H9 (cell line): ENCODE measurements at regions not wholly inside any gene's neighbourhood (a gene's known extent, or its start where the extent isn't known, plus 50 kb on each side); places are given as distances from the start of the nearest gene placed in this dataset.

ENCODE experiments used
- DNase-seq: peaks from one replicate; pipeline ENCODE4 v3.0.0-alpha.2; 2017
- H2AFZ ChIP-seq: one replicate; pipeline ENCODE4 v1.6.1; 2013; ENCODE audit warnings: mild to moderate bottlenecking, low read length, control low read depth, moderate library complexity
- H2AK5ac ChIP-seq: 2 replicates; pipeline ENCODE4 v1.6.1; 2013; ENCODE audit warnings: low read length, control low read depth, mixed read lengths; ENCODE audit not compliant: insufficient read length
- H2BK120ac ChIP-seq: one replicate; pipeline ENCODE4 v1.6.1; 2013; ENCODE audit warnings: low read depth, mild to moderate bottlenecking, low read length, control low read depth, inconsistent platforms; ENCODE audit not compliant: poor library complexity, severe bottlenecking
- H2BK12ac ChIP-seq: 2 replicates; pipeline ENCODE4 v1.6.1; 2013; ENCODE audit warnings: low read length, control low read depth, mixed read lengths, low read depth; ENCODE audit not compliant: insufficient read length
- H2BK15ac ChIP-seq: 2 replicates; pipeline ENCODE4 v1.6.1; 2013; ENCODE audit warnings: low read depth, low read length, control low read depth
- H2BK20ac ChIP-seq: one replicate; pipeline ENCODE4 v1.6.1; 2013; ENCODE audit warnings: low read depth, mild to moderate bottlenecking, low read length, control low read depth, inconsistent platforms; ENCODE audit not compliant: poor library complexity, severe bottlenecking
- H2BK5ac ChIP-seq: 2 replicates; pipeline ENCODE4 v1.6.1; 2013; ENCODE audit warnings: low read length, control low read depth, mixed read lengths; ENCODE audit not compliant: insufficient read length
- H3K14ac ChIP-seq: 2 replicates; pipeline ENCODE4 v1.6.1; 2013; ENCODE audit warnings: low read length, control low read depth; ENCODE audit not compliant: insufficient read depth
- H3K18ac ChIP-seq: 2 replicates; pipeline ENCODE4 v1.6.1; 2013; ENCODE audit warnings: low read depth, mild to moderate bottlenecking, mixed read lengths, low read length, control low read depth; ENCODE audit not compliant: insufficient read length
- H3K23ac ChIP-seq: 2 replicates; pipeline ENCODE4 v1.6.1; 2013; ENCODE audit warnings: low read length, control low read depth, mixed read lengths, low read depth; ENCODE audit not compliant: insufficient read length
- H3K23me2 ChIP-seq: 2 replicates; pipeline ENCODE4 v1.6.1; 2013; ENCODE audit warnings: low read depth, mild to moderate bottlenecking, mixed read lengths, low read length, control low read depth; ENCODE audit not compliant: insufficient read length, poor library complexity, severe bottlenecking
- H3K27ac ChIP-seq: 2 replicates; pipeline ENCODE4 v1.5.1; 2013; ENCODE audit warnings: low read length, control low read depth, mixed read lengths, low read depth; ENCODE audit not compliant: insufficient read length
- H3K27me3 ChIP-seq: 2 replicates; pipeline ENCODE4 v1.6.1; 2013; ENCODE audit warnings: low read length, control low read depth, inconsistent platforms; ENCODE audit not compliant: insufficient read depth
- H3K4ac ChIP-seq: 2 replicates; pipeline ENCODE4 v1.6.1; 2013; ENCODE audit warnings: low read depth, mild to moderate bottlenecking, control low read depth, inconsistent platforms, low read length, moderate library complexity
- H3K4me1 ChIP-seq: 2 replicates; pipeline ENCODE4 v1.6.1; 2013; ENCODE audit warnings: low read length, control low read depth, inconsistent platforms; ENCODE audit not compliant: insufficient read depth
- H3K4me2 ChIP-seq: 2 replicates; pipeline ENCODE4 v1.6.1; 2013; ENCODE audit warnings: low read length, control low read depth, mixed read lengths; ENCODE audit not compliant: insufficient read length, insufficient read depth
- H3K56ac ChIP-seq: 2 replicates; pipeline ENCODE4 v1.6.1; 2013; ENCODE audit warnings: low read depth, mild to moderate bottlenecking, mixed read lengths, low read length, control low read depth; ENCODE audit not compliant: insufficient read length
- H3K79me1 ChIP-seq: 2 replicates; pipeline ENCODE4 v1.6.1; 2013; ENCODE audit warnings: low read depth, mild to moderate bottlenecking, moderate library complexity, low read length, control low read depth, inconsistent platforms; ENCODE audit not compliant: insufficient read depth, poor library complexity, severe bottlenecking
- H3K79me2 ChIP-seq: 2 replicates; pipeline ENCODE4 v1.6.1; 2013; ENCODE audit warnings: low read length, control low read depth, inconsistent platforms; ENCODE audit not compliant: insufficient read depth
- H3K9ac ChIP-seq: 2 replicates; pipeline ENCODE4 v1.6.1; 2013; ENCODE audit warnings: low read length, control low read depth, mixed read lengths; ENCODE audit not compliant: insufficient read length; ENCODE audit errors: extremely low read depth
- H3K9me3 ChIP-seq: one replicate; pipeline ENCODE4 v1.6.1; 2013; ENCODE audit warnings: low read depth, low read length, inconsistent platforms; ENCODE audit not compliant: control insufficient read depth
- H3T11ph ChIP-seq: one replicate; pipeline ENCODE4 v1.6.1; 2013; ENCODE audit warnings: mild to moderate bottlenecking, low read length, control low read depth, inconsistent platforms
- H4K20me1 ChIP-seq: one replicate; pipeline ENCODE4 v1.6.1; 2013; ENCODE audit not compliant: control insufficient read depth, insufficient read length, insufficient read depth
- H4K5ac ChIP-seq: 2 replicates; pipeline ENCODE4 v1.6.1; 2013; ENCODE audit warnings: low read depth, mild to moderate bottlenecking, mixed read lengths, low read length, control low read depth; ENCODE audit not compliant: insufficient read length
- H4K8ac ChIP-seq: replicated peaks from 2 replicates; pipeline ENCODE4 v1.6.1; 2013; ENCODE audit warnings: low read length, control low read depth, mixed read lengths, low read depth; ENCODE audit not compliant: insufficient read length
- H4K91ac ChIP-seq: 2 replicates; pipeline ENCODE4 v1.6.1; 2013; ENCODE audit warnings: low read depth, mild to moderate bottlenecking, moderate library complexity, mixed read lengths, low read length, control low read depth; ENCODE audit not compliant: insufficient read length
- H3K27ac Mint-ChIP-seq, 3 experiments: 2 replicates in 2 of 3; 3 replicates in 1 of 3; pipeline ENCODE4 v1.8.0; 2020 to 2021; ENCODE audit warnings: mixed read lengths in 3 of 3, mild to moderate bottlenecking in 1 of 3, moderate library complexity in 1 of 3
- H3K27me3 Mint-ChIP-seq: 2 replicates; pipeline ENCODE4 v1.8.0; 2021; ENCODE audit warnings: low read depth, mild to moderate bottlenecking, moderate library complexity, mixed read lengths
- H3K36me3 Mint-ChIP-seq, 3 experiments: 2 replicates in 2 of 3; 3 replicates in 1 of 3; pipeline ENCODE4 v1.8.0; 2020 to 2021; ENCODE audit warnings: low read depth in 3 of 3, mixed read lengths in 3 of 3; ENCODE audit not compliant: insufficient read depth in 1 of 3
- H3K4me1 Mint-ChIP-seq, 2 experiments: 2 replicates each; pipeline ENCODE4 v1.8.0; 2020; ENCODE audit warnings: mixed read lengths in 2 of 2
- H3K4me3 Mint-ChIP-seq, 2 experiments: 2 replicates in 1 of 2; 3 replicates in 1 of 2; pipeline ENCODE4 v1.8.0; 2020 to 2021; ENCODE audit warnings: mild to moderate bottlenecking in 2 of 2, mixed read lengths in 2 of 2, moderate library complexity in 1 of 2
- H3K9me3 Mint-ChIP-seq, 2 experiments: 2 replicates in 1 of 2; 3 replicates in 1 of 2; pipeline ENCODE4 v1.8.0; 2020; ENCODE audit warnings: mild to moderate bottlenecking in 2 of 2, mixed read lengths in 2 of 2, moderate library complexity in 1 of 2
- WGBS: extraction: QIAGEN DNeasy Blood & Tissue Kit; methylation state at CpG from one replicate; pipeline ENCODE4 v1.1.7; 2013; ENCODE audit warnings: missing lambda C conversion rate, low lambda C conversion rate, mixed read lengths; ENCODE audit not compliant: insufficient read length; ENCODE audit errors: extremely low coverage; 5-methylcytosine and 5-hydroxymethylcytosine counted together
- TF ChIP-seq, protein P1 (sequence below): fragments of 200-600 bp; sonication (generic); conservative IDR thresholded peaks from 3 replicates; pipeline ENCODE4 v1.8.0; 2021; ENCODE audit warnings: antibody characterized with exemption, mild to moderate bottlenecking

DNA sequence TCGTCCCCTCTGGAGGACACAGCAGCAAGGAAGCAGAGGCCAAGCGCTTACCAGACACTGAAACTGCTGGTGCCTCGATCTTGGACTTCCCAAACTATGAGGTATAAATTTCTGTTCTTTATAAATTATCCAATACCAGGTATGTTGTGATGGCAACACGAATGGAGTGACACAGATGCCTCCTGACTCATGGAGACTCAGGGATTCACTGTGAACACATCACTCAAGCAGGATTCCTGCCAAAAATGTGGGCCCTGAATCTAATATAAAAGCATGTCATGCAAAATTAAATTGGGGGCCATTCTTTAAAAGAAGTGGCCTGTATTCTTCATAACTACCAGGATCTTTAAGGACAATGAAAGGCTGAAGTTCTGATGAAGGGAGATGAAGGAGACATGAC, 52.5 kb upstream of the SLC22A23 start:
- Mint-ChIP-seq H3K4me3 (no peak overlapping the region), H3K27ac (no peak overlapping the region), H3K27me3 (peaks cover 7% of the 10 kb centered on the region), H3K4me1 (peaks cover 16 to 21% of the 10 kb centered on the region in 2 experiments), H3K36me3 (peaks cover 0 to 2% (median 0%) of the 10 kb centered on the region in 3 experiments; a peak in 1 of 7 replicates), H3K9me3 (peaks cover 0 to 5% of the 10 kb centered on the region in 2 experiments; a peak in 3 of 5 replicates)
- no CpG with 5 or more reads among the region's 4 CpGs for WGBS
- Histone ChIP-seq H4K8ac (no peak overlapping the region), H3K18ac (no peak overlapping the region), H2AK5ac (no peak overlapping the region), H2BK12ac (no peak overlapping the region), H2BK5ac (no peak overlapping the region), H3K4ac (no peak overlapping the region), H4K5ac (no peak overlapping the region), H3K9me3 (no peaks in the 10 kb centered on the region), H3K79me2 (no peaks in the 10 kb centered on the region), H3K4me2 (no peak overlapping the region), H4K20me1 (no peaks in the 10 kb centered on the region), H2AFZ (no peak overlapping the region), H3K23me2 (no peaks in the 10 kb centered on the region), H2BK15ac (no peak overlapping the region), H3K9ac (no peak overlapping the region), H4K91ac (no peak overlapping the region), H3K4me1 (peaks cover 4% of the 10 kb centered on the region; the same call in 1 of the 2 replicates), H3K27ac (no peak overlapping the region), H3T11ph (no peak overlapping the region), H3K79me1 (no peaks in the 10 kb centered on the region), H3K56ac (no peak overlapping the region), H3K27me3 (no peaks in the 10 kb centered on the region), H3K23ac (no peak overlapping the region), H3K14ac (no peak overlapping the region), H2BK20ac (no peak overlapping the region), H2BK120ac (no peak overlapping the region)
- TF ChIP-seq, protein P1, sequence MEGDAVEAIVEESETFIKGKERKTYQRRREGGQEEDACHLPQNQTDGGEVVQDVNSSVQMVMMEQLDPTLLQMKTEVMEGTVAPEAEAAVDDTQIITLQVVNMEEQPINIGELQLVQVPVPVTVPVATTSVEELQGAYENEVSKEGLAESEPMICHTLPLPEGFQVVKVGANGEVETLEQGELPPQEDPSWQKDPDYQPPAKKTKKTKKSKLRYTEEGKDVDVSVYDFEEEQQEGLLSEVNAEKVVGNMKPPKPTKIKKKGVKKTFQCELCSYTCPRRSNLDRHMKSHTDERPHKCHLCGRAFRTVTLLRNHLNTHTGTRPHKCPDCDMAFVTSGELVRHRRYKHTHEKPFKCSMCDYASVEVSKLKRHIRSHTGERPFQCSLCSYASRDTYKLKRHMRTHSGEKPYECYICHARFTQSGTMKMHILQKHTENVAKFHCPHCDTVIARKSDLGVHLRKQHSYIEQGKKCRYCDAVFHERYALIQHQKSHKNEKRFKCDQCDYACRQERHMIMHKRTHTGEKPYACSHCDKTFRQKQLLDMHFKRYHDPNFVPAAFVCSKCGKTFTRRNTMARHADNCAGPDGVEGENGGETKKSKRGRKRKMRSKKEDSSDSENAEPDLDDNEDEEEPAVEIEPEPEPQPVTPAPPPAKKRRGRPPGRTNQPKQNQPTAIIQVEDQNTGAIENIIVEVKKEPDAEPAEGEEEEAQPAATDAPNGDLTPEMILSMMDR = no peak
- DNase-seq = no peak
